ENCODE measurements at regions not wholly inside any gene's neighbourhood (a gene's known extent, or its start where the extent isn't known, plus 50 kb on each side); places are given as distances from the start of the nearest gene placed in this dataset.

DNA sequence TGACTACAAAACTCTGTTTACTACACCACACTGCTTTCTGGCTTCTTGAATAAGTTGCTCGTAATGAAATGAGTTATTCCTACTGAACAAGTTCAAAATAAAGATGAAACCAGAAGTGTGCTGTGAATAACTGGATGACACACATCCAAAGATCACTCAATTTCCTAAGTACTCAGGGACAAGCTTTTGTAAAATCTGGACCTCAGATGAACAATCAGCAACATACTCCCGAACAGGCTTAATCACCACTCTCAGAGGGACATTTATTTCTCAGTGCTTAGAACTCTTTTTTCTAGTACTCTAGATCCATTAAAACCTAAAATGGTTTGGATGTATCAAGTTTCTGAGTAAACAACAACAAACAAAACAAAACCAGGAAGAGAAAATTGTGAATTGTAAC lies 61.5 kb upstream of the EXOC1L start:
- TF ChIP-seq ZNF565 (CRISPR knock-in tag; conservative IDR thresholded peaks at IDR 0.05; ENCODE audit: low read depth), result no peak
- no peak for TF ChIP-seq ARNTL (CRISPR knock-in tag; IDR thresholded peaks at IDR 0.05; ENCODE audit: borderline replicate concordance, low read depth)
- no peak for TF ChIP-seq TCF4 (CRISPR knock-in tag; IDR thresholded peaks at IDR 0.05; ENCODE audit: borderline replicate concordance)
- TF ChIP-seq ZFP30 (CRISPR knock-in tag; IDR thresholded peaks at IDR 0.05), result no peak
- TF ChIP-seq TSHZ2 (CRISPR knock-in tag; IDR thresholded peaks at IDR 0.05), result no peak
- TF ChIP-seq GLIS3 (CRISPR knock-in tag; IDR thresholded peaks at IDR 0.05), result no peak
- no peak for TF ChIP-seq CSDC2 (CRISPR knock-in tag; IDR thresholded peaks at IDR 0.05)
- no peak for TF ChIP-seq TOX (CRISPR knock-in tag; IDR thresholded peaks at IDR 0.05; ENCODE audit: borderline replicate concordance)
- TF ChIP-seq ZNF70 (CRISPR knock-in tag; IDR thresholded peaks at IDR 0.05), result no peak
- no peak for TF ChIP-seq POU6F1 (CRISPR knock-in tag; IDR thresholded peaks at IDR 0.05; ENCODE audit: borderline replicate concordance, low read depth)
- TF ChIP-seq BACH2 (CRISPR knock-in tag; IDR thresholded peaks at IDR 0.05; ENCODE audit: borderline replicate concordance), result no peak
- no peak for TF ChIP-seq SNAI2 (CRISPR knock-in tag; IDR thresholded peaks at IDR 0.05)
- TF ChIP-seq RARB (CRISPR knock-in tag; IDR thresholded peaks at IDR 0.05), result no peak
- no peak for TF ChIP-seq PPARA (CRISPR knock-in tag; IDR thresholded peaks at IDR 0.05; ENCODE audit: borderline replicate concordance)
- ATAC-seq, result no peak

- ATAC-seq, result no peak; the same call in 2 of the 3 replicates
Measured at GRCh38 chr4:55758570-55758969, 61.0 kb upstream of the EXOC1L start.

More at GRCh38 chr4:55758570-55758969, 61.0 kb upstream of the EXOC1L start:
- TF ChIP-seq CREB5 (CRISPR knock-in tag; IDR thresholded peaks at IDR 0.05; ENCODE audit: low read depth), result no peak
- TF ChIP-seq ZFP3 (CRISPR knock-in tag; IDR thresholded peaks at IDR 0.05), result no peak
- TF ChIP-seq PPARA (CRISPR knock-in tag; IDR thresholded peaks at IDR 0.05; ENCODE audit: borderline replicate concordance), result no peak
- TF ChIP-seq ISL1 (CRISPR knock-in tag; IDR thresholded peaks at IDR 0.05), result no peak
- TF ChIP-seq TSHZ2 (CRISPR knock-in tag; IDR thresholded peaks at IDR 0.05), result no peak
- no peak for TF ChIP-seq BACH2 (CRISPR knock-in tag; IDR thresholded peaks at IDR 0.05; ENCODE audit: borderline replicate concordance)
- no peak for TF ChIP-seq TOX (CRISPR knock-in tag; IDR thresholded peaks at IDR 0.05; ENCODE audit: borderline replicate concordance)
- TF ChIP-seq ESRRG (CRISPR knock-in tag; IDR thresholded peaks at IDR 0.05), result no peak
- TF ChIP-seq ZNF8 (CRISPR knock-in tag; IDR thresholded peaks at IDR 0.05), result no peak
- no peak for TF ChIP-seq POU6F1 (CRISPR knock-in tag; IDR thresholded peaks at IDR 0.05; ENCODE audit: borderline replicate concordance, low read depth)
- TF ChIP-seq ZC3H10 (CRISPR knock-in tag; IDR thresholded peaks at IDR 0.05), result no peak
- no peak for TF ChIP-seq PATZ1 (CRISPR knock-in tag; IDR thresholded peaks at IDR 0.05; ENCODE audit: borderline replicate concordance)

All from SK-N-SH treated with all-trans-retinoic acid at 6 μM for 48 hours (cell line).